ES-I3 (cell line): ENCODE measurements at regions not wholly inside any gene's neighbourhood (a gene's known extent, or its start where the extent isn't known, plus 50 kb on each side); places are given as distances from the start of the nearest gene placed in this dataset.
"Not testable (repeated sequence)": the region's sequence is repeated elsewhere in the genome, so short reads cannot be mapped to it uniquely, and the experiment has no call there.

Source experiments
- H3K36me3 ChIP-seq: 2 replicates; pipeline ENCODE4 v1.6.1; 2013; ENCODE audit warnings: mild to moderate bottlenecking, low read length, control low read depth, moderate library complexity; ENCODE audit not compliant: insufficient read depth
- H3K4me1 ChIP-seq: 2 replicates; pipeline ENCODE4 v1.6.1; 2013; ENCODE audit warnings: mild to moderate bottlenecking, control low read depth, low read length; ENCODE audit not compliant: insufficient read depth
- H3K9ac ChIP-seq: 2 replicates; pipeline ENCODE4 v1.6.1; 2013; ENCODE audit warnings: low read depth, mild to moderate bottlenecking, low read length, moderate library complexity
- H3K9me3 ChIP-seq: 2 replicates; pipeline ENCODE4 v1.6.1; 2013; ENCODE audit warnings: mild to moderate bottlenecking, low read length, moderate library complexity; ENCODE audit not compliant: control insufficient read depth, insufficient read depth

GRCh38 chr1:80540596-80540995 is 1260.1 kb upstream of the ADGRL2 start:
- Histone ChIP-seq H3K4me1 (peaks cover 11% of the 10 kb centered on the region; the same call in 1 of the 2 replicates), H3K36me3 (no peaks in the 10 kb centered on the region), H3K9ac (no peak overlapping the region), H3K9me3 (no peaks in the 10 kb centered on the region)

- H3K36me3 ChIP-seq: no peaks in the 10 kb centered on the region
- peaks cover 14% of the 10 kb centered on the region; the same call in 1 of the 2 replicates for H3K4me1 ChIP-seq
- H3K9ac ChIP-seq: no peak overlapping the region
- no peaks in the 10 kb centered on the region for H3K9me3 ChIP-seq
Measured at GRCh38 chr1:80540149-80540548, 1260.6 kb upstream of the ADGRL2 start.

GRCh38 chr1:80539298-80539697 is 1261.4 kb upstream of the ADGRL2 start:
- not testable (repeated sequence) for H3K9ac ChIP-seq, H3K9me3 ChIP-seq, H3K36me3 ChIP-seq
- H3K4me1 ChIP-seq: peaks cover 23% of the 10 kb centered on the region; the same call in 1 of the 2 replicates

GRCh38 chr1:80536461-80536860 is 1264.3 kb upstream of the ADGRL2 start:
- H3K9ac ChIP-seq: no peak overlapping the region
- H3K4me1 ChIP-seq: peaks cover 35% of the 10 kb centered on the region
- H3K9me3 ChIP-seq: no peaks in the 10 kb centered on the region
- H3K36me3 ChIP-seq: no peaks in the 10 kb centered on the region

- Histone ChIP-seq H3K36me3 (no peaks in the 10 kb centered on the region), H3K4me1 (peaks cover 35% of the 10 kb centered on the region), H3K9ac (no peak overlapping the region), H3K9me3 (no peaks in the 10 kb centered on the region)
Measured at GRCh38 chr1:80535466-80535865, 1265.3 kb upstream of the ADGRL2 start.

GRCh38 chr1:80534606-80535360 is 1266.0 kb upstream of the ADGRL2 start:
- Histone ChIP-seq H3K4me1 (peaks cover 35% of the 10 kb centered on the region), H3K9ac (no peak overlapping the region), H3K9me3 (no peaks in the 10 kb centered on the region), H3K36me3 (no peaks in the 10 kb centered on the region)

GRCh38 chr1:80533775-80534334 is 1266.9 kb upstream of the ADGRL2 start:
- Histone ChIP-seq H3K9ac (no peak overlapping the region), H3K4me1 (peaks cover 35% of the 10 kb centered on the region), H3K9me3 (no peaks in the 10 kb centered on the region), H3K36me3 (no peaks in the 10 kb centered on the region)

GRCh38 chr1:80533093-80533492 is 1267.6 kb upstream of the ADGRL2 start:
- Histone ChIP-seq H3K36me3 (no peaks in the 10 kb centered on the region), H3K9me3 (no peaks in the 10 kb centered on the region), H3K9ac (no peak overlapping the region), H3K4me1 (peaks cover 35% of the 10 kb centered on the region)

- Histone ChIP-seq H3K9ac (no peak overlapping the region), H3K9me3 (no peaks in the 10 kb centered on the region), H3K36me3 (no peaks in the 10 kb centered on the region), H3K4me1 (peaks cover 28% of the 10 kb centered on the region)
Measured at GRCh38 chr1:80531182-80531581, 1269.6 kb upstream of the ADGRL2 start.

- H3K9ac ChIP-seq: no peak overlapping the region
- peaks cover 15% of the 10 kb centered on the region for H3K4me1 ChIP-seq
- no peaks in the 10 kb centered on the region for H3K9me3 ChIP-seq
- no peaks in the 10 kb centered on the region for H3K36me3 ChIP-seq
Measured at GRCh38 chr1:80529546-80529945, 1271.2 kb upstream of the ADGRL2 start.

- Histone ChIP-seq H3K4me1 (no peaks in the 10 kb centered on the region), H3K9me3 (no peaks in the 10 kb centered on the region), H3K36me3 (no peaks in the 10 kb centered on the region), H3K9ac (no peak overlapping the region)
Measured at GRCh38 chr1:80523861-80524260, 1276.9 kb upstream of the ADGRL2 start.

GRCh38 chr1:80523071-80523470 is 1277.7 kb upstream of the ADGRL2 start:
- H3K9me3 ChIP-seq, H3K4me1 ChIP-seq, H3K36me3 ChIP-seq, H3K9ac ChIP-seq: not testable (repeated sequence)

GRCh38 chr1:80520949-80521348 is 1279.8 kb upstream of the ADGRL2 start:
- Histone ChIP-seq H3K9me3 (no peaks in the 10 kb centered on the region), H3K36me3 (no peaks in the 10 kb centered on the region), H3K4me1 (no peaks in the 10 kb centered on the region), H3K9ac (no peak overlapping the region)

- no peak overlapping the region for H3K9ac ChIP-seq
- H3K36me3 ChIP-seq: no peaks in the 10 kb centered on the region
- no peaks in the 10 kb centered on the region for H3K9me3 ChIP-seq
- H3K4me1 ChIP-seq: no peaks in the 10 kb centered on the region
Measured at GRCh38 chr1:80517062-80517461, 1283.7 kb upstream of the ADGRL2 start.

GRCh38 chr1:80509965-80510522 is 1290.7 kb upstream of the ADGRL2 start:
- Histone ChIP-seq H3K4me1 (peaks cover 3% of the 10 kb centered on the region; the same call in 1 of the 2 replicates), H3K9ac (no peak overlapping the region), H3K36me3 (no peaks in the 10 kb centered on the region), H3K9me3 (no peaks in the 10 kb centered on the region)
